ENCODE measurements at regions not wholly inside any gene's neighbourhood (a gene's known extent, or its start where the extent isn't known, plus 50 kb on each side); places are given as distances from the start of the nearest gene placed in this dataset.
"Not testable (repeated sequence)": the region's sequence is repeated elsewhere in the genome, so short reads cannot be mapped to it uniquely, and the experiment has no call there.

DNA sequence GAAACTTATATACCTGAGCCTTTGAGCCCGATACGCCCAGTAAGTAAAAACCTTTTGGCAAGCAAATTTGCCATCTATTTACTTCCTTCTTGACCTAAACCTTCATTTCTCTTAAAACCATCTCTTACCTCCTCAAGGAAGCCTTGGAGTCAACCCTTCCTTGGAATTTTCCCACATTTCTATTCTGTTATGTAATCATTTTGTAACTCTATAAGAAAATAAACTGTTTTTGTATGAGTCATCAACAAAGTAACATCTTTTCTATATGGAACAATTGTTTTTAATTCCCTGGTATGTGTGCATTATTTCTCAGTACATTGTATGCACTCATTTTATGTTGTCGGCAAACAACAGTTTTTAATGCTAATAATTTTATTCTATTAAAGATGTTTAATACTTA is 162.0 kb downstream of the TEX36 start:
- no peak for DNase-seq (ENCODE audit: low read depth)
- TF ChIP-seq, protein P1, sequence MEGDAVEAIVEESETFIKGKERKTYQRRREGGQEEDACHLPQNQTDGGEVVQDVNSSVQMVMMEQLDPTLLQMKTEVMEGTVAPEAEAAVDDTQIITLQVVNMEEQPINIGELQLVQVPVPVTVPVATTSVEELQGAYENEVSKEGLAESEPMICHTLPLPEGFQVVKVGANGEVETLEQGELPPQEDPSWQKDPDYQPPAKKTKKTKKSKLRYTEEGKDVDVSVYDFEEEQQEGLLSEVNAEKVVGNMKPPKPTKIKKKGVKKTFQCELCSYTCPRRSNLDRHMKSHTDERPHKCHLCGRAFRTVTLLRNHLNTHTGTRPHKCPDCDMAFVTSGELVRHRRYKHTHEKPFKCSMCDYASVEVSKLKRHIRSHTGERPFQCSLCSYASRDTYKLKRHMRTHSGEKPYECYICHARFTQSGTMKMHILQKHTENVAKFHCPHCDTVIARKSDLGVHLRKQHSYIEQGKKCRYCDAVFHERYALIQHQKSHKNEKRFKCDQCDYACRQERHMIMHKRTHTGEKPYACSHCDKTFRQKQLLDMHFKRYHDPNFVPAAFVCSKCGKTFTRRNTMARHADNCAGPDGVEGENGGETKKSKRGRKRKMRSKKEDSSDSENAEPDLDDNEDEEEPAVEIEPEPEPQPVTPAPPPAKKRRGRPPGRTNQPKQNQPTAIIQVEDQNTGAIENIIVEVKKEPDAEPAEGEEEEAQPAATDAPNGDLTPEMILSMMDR (IDR thresholded peaks at IDR 0.05; ENCODE audit: control insufficient read depth, extremely low read depth, insufficient read depth): no peak
- no peak overlapping the region for H3K4me3 ChIP-seq (ENCODE audit: low read depth, low read length)

DNA sequence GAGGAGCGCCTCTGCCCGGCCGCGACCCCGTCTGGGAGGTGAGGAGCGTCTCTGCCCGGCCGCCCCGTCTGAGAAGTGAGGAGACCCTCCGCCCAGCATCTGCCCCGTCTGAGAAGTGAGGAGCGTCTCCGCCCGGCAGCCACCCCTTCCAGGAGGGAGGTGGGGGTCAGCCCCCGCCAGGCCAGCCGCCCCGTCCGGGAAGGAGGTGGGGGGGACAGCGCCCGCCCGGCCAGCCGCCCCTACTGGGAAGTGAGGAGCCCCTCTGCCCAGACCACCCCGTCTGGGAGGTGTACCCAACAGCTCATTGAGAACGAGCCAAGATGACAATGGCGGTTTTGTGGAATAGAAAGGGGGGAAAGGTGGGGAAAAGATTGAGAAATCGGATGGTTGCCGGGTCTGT is 164.6 kb downstream of the TEX36 start:
- not testable (repeated sequence) for DNase-seq (ENCODE audit: low read depth); H3K4me3 ChIP-seq (ENCODE audit: low read depth, low read length)

GRCh38 chr10:125515571-125515970 is 167.4 kb downstream of the TEX36 start:
- H3K4me3 ChIP-seq (ENCODE audit: low read depth, low read length): no peak overlapping the region
- DNase-seq (ENCODE audit: low read depth): no peak
- TF ChIP-seq, protein P1 (IDR thresholded peaks at IDR 0.05; ENCODE audit: control insufficient read depth, extremely low read depth, insufficient read depth): no peak

- H3K4me3 ChIP-seq (ENCODE audit: low read depth, low read length): no peak overlapping the region
- DNase-seq (ENCODE audit: low read depth): no peak
- TF ChIP-seq, protein P1 (IDR thresholded peaks at IDR 0.05; ENCODE audit: control insufficient read depth, extremely low read depth, insufficient read depth): no peak
These were observed 168.5 kb downstream of the TEX36 start for GRCh38 chr10:125514206-125515162.

DNA sequence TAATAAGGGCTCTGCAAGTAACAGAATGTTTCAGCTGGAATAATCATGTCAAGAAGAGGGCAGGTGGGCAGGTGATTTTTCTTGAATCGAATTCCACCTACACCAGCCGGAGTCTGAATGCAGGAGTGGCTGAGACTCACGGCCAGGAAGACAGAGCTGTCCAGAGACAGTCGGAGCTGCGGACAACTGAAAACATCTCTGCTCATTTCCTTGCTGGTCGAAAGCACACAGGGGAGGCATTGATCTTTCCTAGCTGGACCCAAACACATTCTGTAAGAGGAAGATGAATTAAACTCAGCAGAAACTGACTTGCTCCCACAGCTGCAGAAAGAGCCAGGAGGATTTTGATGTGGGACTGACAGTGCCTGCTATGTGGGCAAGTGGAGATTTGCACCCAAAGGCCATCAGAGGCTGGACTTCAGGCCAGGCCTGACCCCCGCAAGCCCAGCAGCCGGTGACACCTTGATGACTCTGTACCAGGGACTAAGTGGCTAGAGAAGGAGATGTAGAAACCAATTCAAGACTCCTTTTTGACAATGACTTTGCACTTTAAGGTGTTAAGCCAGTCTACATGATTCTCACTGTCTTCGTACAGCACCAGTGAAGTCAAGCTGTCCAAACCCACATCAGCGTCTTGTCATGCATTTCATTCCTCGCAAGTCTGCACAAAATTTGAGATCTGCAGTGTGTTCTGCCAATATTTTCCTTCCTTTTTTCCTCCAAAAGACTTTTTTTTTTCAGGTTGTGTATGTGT is 169.4 kb downstream of the TEX36 start:
- no peak for DNase-seq (ENCODE audit: low read depth)
- TF ChIP-seq, protein P1 (IDR thresholded peaks at IDR 0.05; ENCODE audit: control insufficient read depth, extremely low read depth, insufficient read depth): no peak
- no peak overlapping the region for H3K4me3 ChIP-seq (ENCODE audit: low read depth, low read length)

DNA sequence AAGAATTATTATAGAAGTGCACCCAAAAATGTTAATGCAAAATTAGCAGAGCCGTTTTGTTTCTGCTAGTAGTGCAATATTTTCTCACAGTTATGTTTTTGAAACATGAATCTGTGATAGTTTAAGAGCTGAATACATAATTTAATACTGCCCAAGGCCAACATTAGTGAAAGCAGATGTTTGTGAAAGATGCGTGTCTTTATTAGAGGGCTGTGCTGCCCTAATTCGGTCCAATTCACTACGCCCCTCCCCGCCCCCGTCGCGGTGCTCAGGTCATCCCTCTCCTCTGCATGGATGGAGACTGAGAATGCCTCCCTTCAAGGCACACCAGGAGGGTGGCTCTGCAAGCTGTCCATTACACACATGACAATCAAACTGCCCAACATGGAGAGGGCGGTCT is 172.0 kb downstream of the TEX36 start:
- DNase-seq (ENCODE audit: low read depth): no peak
- TF ChIP-seq, protein P1 (IDR thresholded peaks at IDR 0.05; ENCODE audit: control insufficient read depth, extremely low read depth, insufficient read depth): no peak
- no peak overlapping the region for H3K4me3 ChIP-seq (ENCODE audit: low read depth, low read length)

GRCh38 chr10:125505648-125506047 is 177.3 kb downstream of the TEX36 start:
- DNase-seq (ENCODE audit: low read depth): no peak
- H3K4me3 ChIP-seq (ENCODE audit: low read depth, low read length): no peak overlapping the region
- TF ChIP-seq, protein P1 (IDR thresholded peaks at IDR 0.05; ENCODE audit: control insufficient read depth, extremely low read depth, insufficient read depth): no peak
